ENCODE measurements at regions not wholly inside any gene's neighbourhood (a gene's known extent, or its start where the extent isn't known, plus 50 kb on each side); places are given as distances from the start of the nearest gene placed in this dataset.

GRCh38 chr14:56040121-56040520 is 78.1 kb upstream of the PELI2 start:
- Mint-ChIP-seq H3K9me3 (no peaks in the 10 kb centered on the region), H3K27me3 (ENCODE audit: insufficient read depth, low read depth, poor library complexity) (no peaks in the 10 kb centered on the region), H3K4me3 (no peak overlapping the region), H3K36me3 (ENCODE audit: low read depth) (no peaks in the 10 kb centered on the region), H3K4me1 (no peaks in the 10 kb centered on the region), H3K27ac (no peak overlapping the region)
- DNase-seq (ENCODE audit: low spot score) (no peak), ATAC-seq (no peak)
- Histone ChIP-seq H3K4me2 (no peak overlapping the region), H3K36me3 (ENCODE audit: insufficient read depth) (no peaks in the 10 kb centered on the region), H3K4me3 (no peak overlapping the region), H3K4me1 (ENCODE audit: insufficient read depth) (no peaks in the 10 kb centered on the region), H3K27me3 (ENCODE audit: insufficient read depth) (no peaks in the 10 kb centered on the region), H3K9me2 (ENCODE audit: insufficient read depth) (peaks cover 6% of the 10 kb centered on the region), H2AFZ (no peak overlapping the region), H4K20me1 (replicated peaks; ENCODE audit: insufficient read depth) (no peaks in the 10 kb centered on the region), H3F3A (replicated peaks; ENCODE audit: low read depth) (no peaks in the 10 kb centered on the region), H3K27ac (ENCODE audit: low read depth) (no peak overlapping the region), H3K79me2 (replicated peaks; ENCODE audit: insufficient read depth) (no peaks in the 10 kb centered on the region)
- TF ChIP-seq EZH2 (IDR thresholded peaks at IDR 0.05; ENCODE audit: low read depth, unreplicated experiment) = no peak
- no peak for TF ChIP-seq CREB1 (CRISPR knock-in tag; IDR thresholded peaks at IDR 0.05; ENCODE audit: low read depth)
- TF ChIP-seq POLR2AphosphoS5 (IDR thresholded peaks at IDR 0.05; ENCODE audit: low read depth) = no peak
- no peak for TF ChIP-seq CTCF (conservative IDR thresholded peaks at IDR 0.05; ENCODE audit: low read depth in 2 of 2)
- TF ChIP-seq REST (IDR thresholded peaks at IDR 0.05; ENCODE audit: unreplicated experiment) = no peak

- Mint-ChIP-seq H3K27ac (no peak overlapping the region), H3K36me3 (ENCODE audit: low read depth) (no peaks in the 10 kb centered on the region), H3K4me3 (no peak overlapping the region), H3K4me1 (no peaks in the 10 kb centered on the region), H3K27me3 (ENCODE audit: insufficient read depth, low read depth, poor library complexity) (no peaks in the 10 kb centered on the region), H3K9me3 (no peaks in the 10 kb centered on the region)
- Histone ChIP-seq H3K4me2 (no peak overlapping the region), H4K20me1 (replicated peaks; ENCODE audit: insufficient read depth) (no peaks in the 10 kb centered on the region), H3K4me1 (ENCODE audit: insufficient read depth) (no peaks in the 10 kb centered on the region), H3K4me3 (no peak overlapping the region), H3K79me2 (replicated peaks; ENCODE audit: insufficient read depth) (no peaks in the 10 kb centered on the region), H3K9me2 (ENCODE audit: insufficient read depth) (peaks cover 5% of the 10 kb centered on the region; the same call in 1 of the 2 replicates), H3K27me3 (ENCODE audit: insufficient read depth) (no peaks in the 10 kb centered on the region), H3K27ac (ENCODE audit: low read depth) (no peak overlapping the region), H3K36me3 (ENCODE audit: insufficient read depth) (no peaks in the 10 kb centered on the region), H3F3A (replicated peaks; ENCODE audit: low read depth) (no peaks in the 10 kb centered on the region), H2AFZ (no peak overlapping the region)
- ATAC-seq (no peak), DNase-seq (ENCODE audit: low spot score) (no peak)
- TF ChIP-seq CTCF (conservative IDR thresholded peaks at IDR 0.05; ENCODE audit: low read depth in 2 of 2) = no peak
- no peak for TF ChIP-seq ZNF462 (CRISPR knock-in tag; IDR thresholded peaks at IDR 0.05)
- no peak for TF ChIP-seq JUNB (IDR thresholded peaks at IDR 0.05; ENCODE audit: unreplicated experiment)
Observed at GRCh38 chr14:56044196-56044595, 74.0 kb upstream of the PELI2 start.

Measured in GM23338 (cell line).